ENCODE measurements at regions not wholly inside any gene's neighbourhood (a gene's known extent, or its start where the extent isn't known, plus 50 kb on each side); places are given as distances from the start of the nearest gene placed in this dataset.

DNA sequence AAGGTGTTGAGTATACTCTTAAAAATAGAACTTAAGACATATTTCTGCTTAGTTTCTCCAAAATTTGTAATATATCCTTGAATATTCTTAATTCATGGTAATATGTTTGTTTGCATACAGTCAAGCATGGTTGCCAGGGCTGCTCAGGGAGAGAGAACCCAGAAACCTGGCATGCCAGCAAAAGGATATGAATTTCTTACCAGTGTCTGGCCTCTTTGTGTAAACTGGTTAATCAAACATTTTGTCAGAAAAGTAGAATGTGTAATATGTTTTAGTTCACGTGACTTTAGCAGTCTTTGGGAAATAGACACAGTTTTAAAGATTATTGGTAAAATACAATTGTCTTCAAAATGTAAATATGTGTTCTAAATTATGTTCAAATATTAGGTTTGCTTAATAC, 101.6 kb downstream of the AASDHPPT start:
- TF ChIP-seq, protein P1, sequence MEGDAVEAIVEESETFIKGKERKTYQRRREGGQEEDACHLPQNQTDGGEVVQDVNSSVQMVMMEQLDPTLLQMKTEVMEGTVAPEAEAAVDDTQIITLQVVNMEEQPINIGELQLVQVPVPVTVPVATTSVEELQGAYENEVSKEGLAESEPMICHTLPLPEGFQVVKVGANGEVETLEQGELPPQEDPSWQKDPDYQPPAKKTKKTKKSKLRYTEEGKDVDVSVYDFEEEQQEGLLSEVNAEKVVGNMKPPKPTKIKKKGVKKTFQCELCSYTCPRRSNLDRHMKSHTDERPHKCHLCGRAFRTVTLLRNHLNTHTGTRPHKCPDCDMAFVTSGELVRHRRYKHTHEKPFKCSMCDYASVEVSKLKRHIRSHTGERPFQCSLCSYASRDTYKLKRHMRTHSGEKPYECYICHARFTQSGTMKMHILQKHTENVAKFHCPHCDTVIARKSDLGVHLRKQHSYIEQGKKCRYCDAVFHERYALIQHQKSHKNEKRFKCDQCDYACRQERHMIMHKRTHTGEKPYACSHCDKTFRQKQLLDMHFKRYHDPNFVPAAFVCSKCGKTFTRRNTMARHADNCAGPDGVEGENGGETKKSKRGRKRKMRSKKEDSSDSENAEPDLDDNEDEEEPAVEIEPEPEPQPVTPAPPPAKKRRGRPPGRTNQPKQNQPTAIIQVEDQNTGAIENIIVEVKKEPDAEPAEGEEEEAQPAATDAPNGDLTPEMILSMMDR (IDR thresholded peaks at IDR 0.05; ENCODE audit: low read depth, low read length, poor library complexity, severe bottlenecking), result no peak
- TF ChIP-seq EZH2phosphoT487 (IDR thresholded peaks at IDR 0.05; ENCODE audit: borderline replicate concordance, low read length), result no peak
